ENCODE measurements at regions not wholly inside any gene's neighbourhood (a gene's known extent, or its start where the extent isn't known, plus 50 kb on each side); places are given as distances from the start of the nearest gene placed in this dataset.

DNA sequence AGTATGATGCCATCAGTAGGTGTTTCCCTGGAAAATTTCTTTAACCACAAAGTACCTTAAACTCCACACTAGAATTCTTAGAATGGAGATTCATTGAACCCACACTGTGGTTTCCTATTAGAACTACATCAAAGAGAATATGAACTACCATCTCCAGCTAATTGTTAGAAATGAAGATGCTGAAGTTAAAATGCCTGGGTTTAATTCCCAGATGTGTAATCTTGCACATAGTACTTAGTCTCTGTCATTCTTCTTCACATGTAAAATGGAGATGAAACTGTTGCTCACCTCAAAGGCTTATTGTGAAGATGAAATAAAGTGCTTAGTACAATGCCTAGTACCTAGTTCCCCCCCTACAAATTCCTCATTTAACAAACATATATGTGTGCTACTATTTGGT is 303.3 kb upstream of the CCNG1 start:
- H3F3A ChIP-seq (ENCODE audit: insufficient read depth): no peaks in the 10 kb centered on the region
- H3K4me3 ChIP-seq (ENCODE audit: insufficient read depth, low read length, poor library complexity, severe bottlenecking): no peak overlapping the region
- no peak overlapping the region for H3K27ac ChIP-seq (ENCODE audit: low read depth, low read length)
- H3K9ac ChIP-seq (ENCODE audit: low read length): no peak overlapping the region
- no peaks in the 10 kb centered on the region for H3K9me3 ChIP-seq (ENCODE audit: insufficient read depth, low read length)
- H2AFZ ChIP-seq (ENCODE audit: low read depth, low read length, severe bottlenecking): no peak overlapping the region
- H3K27me3 ChIP-seq (ENCODE audit: low read length): no peaks in the 10 kb centered on the region
- no peaks in the 10 kb centered on the region for H3K36me3 ChIP-seq (ENCODE audit: low read length)
- H3K9me2 ChIP-seq (replicated peaks; ENCODE audit: insufficient read depth, low read length): no peaks in the 10 kb centered on the region
- TF ChIP-seq, protein P1, sequence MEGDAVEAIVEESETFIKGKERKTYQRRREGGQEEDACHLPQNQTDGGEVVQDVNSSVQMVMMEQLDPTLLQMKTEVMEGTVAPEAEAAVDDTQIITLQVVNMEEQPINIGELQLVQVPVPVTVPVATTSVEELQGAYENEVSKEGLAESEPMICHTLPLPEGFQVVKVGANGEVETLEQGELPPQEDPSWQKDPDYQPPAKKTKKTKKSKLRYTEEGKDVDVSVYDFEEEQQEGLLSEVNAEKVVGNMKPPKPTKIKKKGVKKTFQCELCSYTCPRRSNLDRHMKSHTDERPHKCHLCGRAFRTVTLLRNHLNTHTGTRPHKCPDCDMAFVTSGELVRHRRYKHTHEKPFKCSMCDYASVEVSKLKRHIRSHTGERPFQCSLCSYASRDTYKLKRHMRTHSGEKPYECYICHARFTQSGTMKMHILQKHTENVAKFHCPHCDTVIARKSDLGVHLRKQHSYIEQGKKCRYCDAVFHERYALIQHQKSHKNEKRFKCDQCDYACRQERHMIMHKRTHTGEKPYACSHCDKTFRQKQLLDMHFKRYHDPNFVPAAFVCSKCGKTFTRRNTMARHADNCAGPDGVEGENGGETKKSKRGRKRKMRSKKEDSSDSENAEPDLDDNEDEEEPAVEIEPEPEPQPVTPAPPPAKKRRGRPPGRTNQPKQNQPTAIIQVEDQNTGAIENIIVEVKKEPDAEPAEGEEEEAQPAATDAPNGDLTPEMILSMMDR (IDR thresholded peaks at IDR 0.05; ENCODE audit: insufficient read depth, low read length, poor library complexity, severe bottlenecking): no peak
- TF ChIP-seq EZH2phosphoT487 (conservative IDR thresholded peaks at IDR 0.05; ENCODE audit: low read length): no peak
- no peaks in the 10 kb centered on the region for H4K20me1 ChIP-seq (ENCODE audit: low read depth, low read length)
- H3K79me2 ChIP-seq (ENCODE audit: insufficient read depth, low read length): no peaks in the 10 kb centered on the region
- no peak overlapping the region for H3K4me2 ChIP-seq (ENCODE audit: low read depth, low read length, poor library complexity, severe bottlenecking)

DNA sequence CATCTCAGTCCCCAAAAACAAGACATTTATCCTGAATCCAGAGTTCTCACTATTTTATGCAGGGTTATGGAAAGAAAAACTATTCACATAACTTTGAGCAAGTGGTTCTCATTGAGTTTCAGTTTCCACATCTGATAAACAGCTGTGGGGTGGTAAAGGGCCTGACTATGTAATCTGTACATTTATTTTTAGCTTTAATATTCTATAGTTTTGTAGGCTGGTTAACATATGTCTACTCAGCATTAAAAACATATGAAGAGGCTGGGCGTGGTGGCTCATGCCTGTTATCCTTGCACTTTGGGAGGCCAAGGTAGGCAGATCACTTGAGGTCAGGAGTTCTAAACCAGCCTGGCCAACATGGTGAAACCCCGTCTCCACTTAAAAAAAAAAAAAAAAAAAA is 301.5 kb upstream of the CCNG1 start:
- no peaks in the 10 kb centered on the region for H4K20me1 ChIP-seq (ENCODE audit: low read depth, low read length)
- H3K9me2 ChIP-seq (replicated peaks; ENCODE audit: insufficient read depth, low read length): no peaks in the 10 kb centered on the region
- H3K4me3 ChIP-seq (ENCODE audit: insufficient read depth, low read length, poor library complexity, severe bottlenecking): no peak overlapping the region
- H3K4me2 ChIP-seq (ENCODE audit: low read depth, low read length, poor library complexity, severe bottlenecking): no peak overlapping the region
- no peak overlapping the region for H3K9ac ChIP-seq (ENCODE audit: low read length)
- H3K36me3 ChIP-seq (ENCODE audit: low read length): no peaks in the 10 kb centered on the region
- H2AFZ ChIP-seq (ENCODE audit: low read depth, low read length, severe bottlenecking): no peak overlapping the region
- no peak overlapping the region for H3K27ac ChIP-seq (ENCODE audit: low read depth, low read length)
- H3K9me3 ChIP-seq (ENCODE audit: insufficient read depth, low read length): no peaks in the 10 kb centered on the region
- no peaks in the 10 kb centered on the region for H3K27me3 ChIP-seq (ENCODE audit: low read length)
- TF ChIP-seq, protein P1 (IDR thresholded peaks at IDR 0.05; ENCODE audit: insufficient read depth, low read length, poor library complexity, severe bottlenecking): no peak
- no peak for TF ChIP-seq EZH2phosphoT487 (conservative IDR thresholded peaks at IDR 0.05; ENCODE audit: low read length)
- no peaks in the 10 kb centered on the region for H3K79me2 ChIP-seq (ENCODE audit: insufficient read depth, low read length)
- H3F3A ChIP-seq (ENCODE audit: insufficient read depth): no peaks in the 10 kb centered on the region

DNA sequence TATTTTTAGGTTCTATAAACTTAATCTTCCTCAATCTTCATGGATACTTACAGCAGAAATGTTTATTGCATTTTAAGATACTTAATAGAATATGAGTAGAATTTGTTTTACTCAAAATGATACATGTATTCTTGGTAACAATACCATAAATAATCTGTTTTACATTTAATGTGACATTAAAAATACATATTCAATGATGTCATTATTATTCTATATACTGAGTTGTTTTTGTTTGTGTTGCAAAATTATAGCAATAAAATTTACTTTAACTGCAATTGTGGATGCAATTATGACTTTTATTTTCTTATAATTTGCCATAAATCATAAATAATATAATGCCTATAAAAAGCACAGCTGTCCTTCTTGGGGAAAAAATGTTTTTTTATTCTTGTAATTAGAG is 275.9 kb upstream of the CCNG1 start:
- H3K79me2 ChIP-seq (ENCODE audit: insufficient read depth, low read length): no peaks in the 10 kb centered on the region
- no peak overlapping the region for H3K4me3 ChIP-seq (ENCODE audit: insufficient read depth, low read length, poor library complexity, severe bottlenecking)
- H3K4me2 ChIP-seq (ENCODE audit: low read depth, low read length, poor library complexity, severe bottlenecking): no peak overlapping the region
- no peaks in the 10 kb centered on the region for H4K20me1 ChIP-seq (ENCODE audit: low read depth, low read length)
- no peaks in the 10 kb centered on the region for H3K9me2 ChIP-seq (replicated peaks; ENCODE audit: insufficient read depth, low read length)
- no peaks in the 10 kb centered on the region for H3K36me3 ChIP-seq (ENCODE audit: low read length)
- no peak overlapping the region for H3K9ac ChIP-seq (ENCODE audit: low read length)
- H3K9me3 ChIP-seq (ENCODE audit: insufficient read depth, low read length): no peaks in the 10 kb centered on the region
- TF ChIP-seq, protein P1 (IDR thresholded peaks at IDR 0.05; ENCODE audit: insufficient read depth, low read length, poor library complexity, severe bottlenecking): no peak
- no peak for TF ChIP-seq EZH2phosphoT487 (conservative IDR thresholded peaks at IDR 0.05; ENCODE audit: low read length)
- no peak overlapping the region for H2AFZ ChIP-seq (ENCODE audit: low read depth, low read length, severe bottlenecking)
- no peak overlapping the region for H3K27ac ChIP-seq (ENCODE audit: low read depth, low read length)
- 0 out of 2 replicates have a peak, but pooled peaks cover 3% of the 10 kb centered on the region for H3K27me3 ChIP-seq (ENCODE audit: low read length)
- no peaks in the 10 kb centered on the region for H3F3A ChIP-seq (ENCODE audit: insufficient read depth)

All from SU-DHL-6 (cell line).